ENCODE measurements at regions not wholly inside any gene's neighbourhood (a gene's known extent, or its start where the extent isn't known, plus 50 kb on each side); places are given as distances from the start of the nearest gene placed in this dataset.

DNA sequence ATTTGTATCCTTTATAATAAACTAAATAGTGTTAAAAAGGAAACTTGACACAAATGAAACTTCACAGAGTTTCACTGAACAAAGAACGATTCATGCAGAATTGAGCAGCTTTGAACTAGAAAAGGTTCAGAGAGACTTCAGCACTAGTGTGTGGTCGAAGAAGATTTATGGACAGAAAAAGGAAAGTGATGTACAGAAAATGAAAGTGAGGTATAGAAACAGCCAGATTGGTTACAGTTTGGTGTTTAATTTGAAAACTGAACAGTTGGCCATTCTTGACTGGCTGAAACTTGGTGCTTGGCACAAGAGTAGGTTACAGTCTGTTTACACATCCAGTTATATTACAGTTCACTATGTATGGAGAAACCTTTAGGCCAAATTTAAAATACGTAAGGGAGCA is 207.1 kb downstream of the GALC start (continued):
- no peak for TF ChIP-seq ZNF331 (CRISPR knock-in tag; IDR thresholded peaks at IDR 0.05; ENCODE audit: low read depth)

DNA sequence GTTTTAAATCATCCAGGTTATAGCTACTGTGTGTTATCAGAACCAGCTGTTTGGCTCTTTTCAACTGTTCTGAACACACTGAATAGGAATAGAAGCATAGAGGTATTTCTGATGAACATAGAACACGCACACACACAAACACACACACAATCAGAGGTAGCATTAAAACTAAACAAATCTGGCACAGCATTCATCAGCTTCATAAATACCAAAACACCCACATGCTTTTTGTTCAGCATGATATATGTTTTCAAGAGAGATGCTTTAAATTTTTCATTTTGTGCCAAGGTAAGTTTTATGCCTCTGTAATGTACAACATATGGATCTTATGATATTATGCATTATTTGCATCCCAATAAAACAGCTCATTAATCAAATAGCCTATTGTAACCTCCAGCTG is 208.6 kb downstream of the GALC start:
- Histone ChIP-seq H3K27me3 (ENCODE audit: insufficient read depth) (no peaks in the 10 kb centered on the region), H3K36me3 (ENCODE audit: insufficient read depth) (peaks cover 5% of the 10 kb centered on the region; the same call in 1 of the 2 replicates), H3F3A (replicated peaks; ENCODE audit: low read depth) (no peaks in the 10 kb centered on the region), H3K4me2 (no peak overlapping the region), H3K79me2 (replicated peaks; ENCODE audit: insufficient read depth) (no peaks in the 10 kb centered on the region), H4K20me1 (replicated peaks; ENCODE audit: insufficient read depth) (no peaks in the 10 kb centered on the region), H3K9me2 (ENCODE audit: insufficient read depth) (0 out of 2 replicates have a peak, but pooled peaks cover 10% of the 10 kb centered on the region), H2AFZ (no peak overlapping the region), H3K27ac (ENCODE audit: low read depth) (no peak overlapping the region), H3K4me3 (no peak overlapping the region), H3K4me1 (ENCODE audit: insufficient read depth) (no peaks in the 10 kb centered on the region)
- H3K27ac Mint-ChIP-seq, result no peak overlapping the region
- H3K4me3 Mint-ChIP-seq, result no peak overlapping the region
- TF ChIP-seq POLR2AphosphoS5 (IDR thresholded peaks at IDR 0.05; ENCODE audit: low read depth), result no peak
- TF ChIP-seq, protein P1, sequence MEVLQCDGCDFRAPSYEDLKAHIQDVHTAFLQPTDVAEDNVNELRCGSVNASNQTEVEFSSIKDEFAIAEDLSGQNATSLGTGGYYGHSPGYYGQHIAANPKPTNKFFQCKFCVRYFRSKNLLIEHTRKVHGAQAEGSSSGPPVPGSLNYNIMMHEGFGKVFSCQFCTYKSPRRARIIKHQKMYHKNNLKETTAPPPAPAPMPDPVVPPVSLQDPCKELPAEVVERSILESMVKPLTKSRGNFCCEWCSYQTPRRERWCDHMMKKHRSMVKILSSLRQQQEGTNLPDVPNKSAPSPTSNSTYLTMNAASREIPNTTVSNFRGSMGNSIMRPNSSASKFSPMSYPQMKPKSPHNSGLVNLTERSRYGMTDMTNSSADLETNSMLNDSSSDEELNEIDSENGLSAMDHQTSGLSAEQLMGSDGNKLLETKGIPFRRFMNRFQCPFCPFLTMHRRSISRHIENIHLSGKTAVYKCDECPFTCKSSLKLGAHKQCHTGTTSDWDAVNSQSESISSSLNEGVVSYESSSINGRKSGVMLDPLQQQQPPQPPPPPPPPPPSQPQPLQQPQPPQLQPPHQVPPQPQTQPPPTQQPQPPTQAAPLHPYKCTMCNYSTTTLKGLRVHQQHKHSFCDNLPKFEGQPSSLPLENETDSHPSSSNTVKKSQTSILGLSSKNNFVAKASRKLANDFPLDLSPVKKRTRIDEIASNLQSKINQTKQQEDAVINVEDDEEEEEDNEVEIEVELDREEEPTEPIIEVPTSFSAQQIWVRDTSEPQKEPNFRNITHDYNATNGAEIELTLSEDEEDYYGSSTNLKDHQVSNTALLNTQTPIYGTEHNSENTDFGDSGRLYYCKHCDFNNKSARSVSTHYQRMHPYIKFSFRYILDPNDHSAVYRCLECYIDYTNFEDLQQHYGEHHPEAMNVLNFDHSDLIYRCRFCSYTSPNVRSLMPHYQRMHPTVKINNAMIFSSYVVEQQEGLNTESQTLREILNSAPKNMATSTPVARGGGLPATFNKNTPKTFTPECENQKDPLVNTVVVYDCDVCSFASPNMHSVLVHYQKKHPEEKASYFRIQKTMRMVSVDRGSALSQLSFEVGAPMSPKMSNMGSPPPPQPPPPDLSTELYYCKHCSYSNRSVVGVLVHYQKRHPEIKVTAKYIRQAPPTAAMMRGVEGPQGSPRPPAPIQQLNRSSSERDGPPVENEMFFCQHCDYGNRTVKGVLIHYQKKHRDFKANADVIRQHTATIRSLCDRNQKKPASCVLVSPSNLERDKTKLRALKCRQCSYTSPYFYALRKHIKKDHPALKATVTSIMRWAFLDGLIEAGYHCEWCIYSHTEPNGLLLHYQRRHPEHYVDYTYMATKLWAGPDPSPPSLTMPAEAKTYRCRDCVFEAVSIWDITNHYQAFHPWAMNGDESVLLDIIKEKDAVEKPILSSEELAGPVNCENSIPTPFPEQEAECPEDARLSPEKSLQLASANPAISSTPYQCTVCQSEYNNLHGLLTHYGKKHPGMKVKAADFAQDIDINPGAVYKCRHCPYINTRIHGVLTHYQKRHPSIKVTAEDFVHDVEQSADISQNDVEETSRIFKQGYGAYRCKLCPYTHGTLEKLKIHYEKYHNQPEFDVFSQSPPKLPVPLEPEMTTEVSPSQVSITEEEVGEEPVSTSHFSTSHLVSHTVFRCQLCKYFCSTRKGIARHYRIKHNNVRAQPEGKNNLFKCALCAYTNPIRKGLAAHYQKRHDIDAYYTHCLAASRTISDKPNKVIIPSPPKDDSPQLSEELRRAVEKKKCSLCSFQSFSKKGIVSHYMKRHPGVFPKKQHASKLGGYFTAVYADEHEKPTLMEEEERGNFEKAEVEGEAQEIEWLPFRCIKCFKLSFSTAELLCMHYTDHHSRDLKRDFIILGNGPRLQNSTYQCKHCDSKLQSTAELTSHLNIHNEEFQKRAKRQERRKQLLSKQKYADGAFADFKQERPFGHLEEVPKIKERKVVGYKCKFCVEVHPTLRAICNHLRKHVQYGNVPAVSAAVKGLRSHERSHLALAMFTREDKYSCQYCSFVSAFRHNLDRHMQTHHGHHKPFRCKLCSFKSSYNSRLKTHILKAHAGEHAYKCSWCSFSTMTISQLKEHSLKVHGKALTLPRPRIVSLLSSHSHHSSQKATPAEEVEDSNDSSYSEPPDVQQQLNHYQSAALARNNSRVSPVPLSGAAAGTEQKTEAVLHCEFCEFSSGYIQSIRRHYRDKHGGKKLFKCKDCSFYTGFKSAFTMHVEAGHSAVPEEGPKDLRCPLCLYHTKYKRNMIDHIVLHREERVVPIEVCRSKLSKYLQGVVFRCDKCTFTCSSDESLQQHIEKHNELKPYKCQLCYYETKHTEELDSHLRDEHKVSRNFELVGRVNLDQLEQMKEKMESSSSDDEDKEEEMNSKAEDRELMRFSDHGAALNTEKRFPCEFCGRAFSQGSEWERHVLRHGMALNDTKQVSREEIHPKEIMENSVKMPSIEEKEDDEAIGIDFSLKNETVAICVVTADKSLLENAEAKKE (CRISPR knock-in tag; IDR thresholded peaks at IDR 0.05), result no peak
- TF ChIP-seq, protein P2, sequence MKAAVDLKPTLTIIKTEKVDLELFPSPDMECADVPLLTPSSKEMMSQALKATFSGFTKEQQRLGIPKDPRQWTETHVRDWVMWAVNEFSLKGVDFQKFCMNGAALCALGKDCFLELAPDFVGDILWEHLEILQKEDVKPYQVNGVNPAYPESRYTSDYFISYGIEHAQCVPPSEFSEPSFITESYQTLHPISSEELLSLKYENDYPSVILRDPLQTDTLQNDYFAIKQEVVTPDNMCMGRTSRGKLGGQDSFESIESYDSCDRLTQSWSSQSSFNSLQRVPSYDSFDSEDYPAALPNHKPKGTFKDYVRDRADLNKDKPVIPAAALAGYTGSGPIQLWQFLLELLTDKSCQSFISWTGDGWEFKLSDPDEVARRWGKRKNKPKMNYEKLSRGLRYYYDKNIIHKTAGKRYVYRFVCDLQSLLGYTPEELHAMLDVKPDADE (IDR thresholded peaks at IDR 0.05), result no peak
- TF ChIP-seq, protein P3, sequence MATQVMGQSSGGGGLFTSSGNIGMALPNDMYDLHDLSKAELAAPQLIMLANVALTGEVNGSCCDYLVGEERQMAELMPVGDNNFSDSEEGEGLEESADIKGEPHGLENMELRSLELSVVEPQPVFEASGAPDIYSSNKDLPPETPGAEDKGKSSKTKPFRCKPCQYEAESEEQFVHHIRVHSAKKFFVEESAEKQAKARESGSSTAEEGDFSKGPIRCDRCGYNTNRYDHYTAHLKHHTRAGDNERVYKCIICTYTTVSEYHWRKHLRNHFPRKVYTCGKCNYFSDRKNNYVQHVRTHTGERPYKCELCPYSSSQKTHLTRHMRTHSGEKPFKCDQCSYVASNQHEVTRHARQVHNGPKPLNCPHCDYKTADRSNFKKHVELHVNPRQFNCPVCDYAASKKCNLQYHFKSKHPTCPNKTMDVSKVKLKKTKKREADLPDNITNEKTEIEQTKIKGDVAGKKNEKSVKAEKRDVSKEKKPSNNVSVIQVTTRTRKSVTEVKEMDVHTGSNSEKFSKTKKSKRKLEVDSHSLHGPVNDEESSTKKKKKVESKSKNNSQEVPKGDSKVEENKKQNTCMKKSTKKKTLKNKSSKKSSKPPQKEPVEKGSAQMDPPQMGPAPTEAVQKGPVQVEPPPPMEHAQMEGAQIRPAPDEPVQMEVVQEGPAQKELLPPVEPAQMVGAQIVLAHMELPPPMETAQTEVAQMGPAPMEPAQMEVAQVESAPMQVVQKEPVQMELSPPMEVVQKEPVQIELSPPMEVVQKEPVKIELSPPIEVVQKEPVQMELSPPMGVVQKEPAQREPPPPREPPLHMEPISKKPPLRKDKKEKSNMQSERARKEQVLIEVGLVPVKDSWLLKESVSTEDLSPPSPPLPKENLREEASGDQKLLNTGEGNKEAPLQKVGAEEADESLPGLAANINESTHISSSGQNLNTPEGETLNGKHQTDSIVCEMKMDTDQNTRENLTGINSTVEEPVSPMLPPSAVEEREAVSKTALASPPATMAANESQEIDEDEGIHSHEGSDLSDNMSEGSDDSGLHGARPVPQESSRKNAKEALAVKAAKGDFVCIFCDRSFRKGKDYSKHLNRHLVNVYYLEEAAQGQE (IDR thresholded peaks at IDR 0.05; ENCODE audit: unreplicated experiment), result no peak
- ATAC-seq, result no peak
- no peaks in the 10 kb centered on the region for H3K4me1 Mint-ChIP-seq
- peaks cover 2% of the 10 kb centered on the region for H3K27me3 Mint-ChIP-seq (ENCODE audit: insufficient read depth, low read depth, poor library complexity)
- H3K36me3 Mint-ChIP-seq (ENCODE audit: low read depth), result peaks cover 10% of the 10 kb centered on the region; the same call in 2 of the 3 replicates
- H3K9me3 Mint-ChIP-seq, result peaks cover 31% of the 10 kb centered on the region
- DNase-seq (ENCODE audit: low spot score), result no peak

Measured in GM23338 (cell line).